IMR-90 (cell line): ENCODE measurements at regions not wholly inside any gene's neighbourhood (a gene's known extent, or its start where the extent isn't known, plus 50 kb on each side); places are given as distances from the start of the nearest gene placed in this dataset.

Experiments
- ATAC-seq: fragments of 200-7000 bp; cut with Tn5 transposase; 2 replicates; pipeline ENCODE4 v1.9.1; 2020; ENCODE audit warnings: low read depth, mild to moderate bottlenecking, moderate library complexity
- BruUV-seq: library from RNA; stranded (reverse); fragments of 400-500 nt; replicated peaks from 2 replicates; lab custom pipeline; 2021; lab: Mats Ljungman, UMichigan
- CTCF ChIA-PET: fragments of 300-600 bp; formaldehyde crosslinking; extraction: SDS; loops from one replicate; lab custom pipeline; 2021; ENCODE audit warnings: antibody characterized with exemption; lab: Yijun Ruan, JAX
- POLR2A ChIA-PET: fragments of 300-600 bp; sonication (Branson Sonifier 250); formaldehyde crosslinking; loops from one replicate; lab custom pipeline; 2022; ENCODE audit warnings: antibody characterized with exemption; ENCODE audit not compliant: unreplicated experiment; lab: Charles Lee
- DNase-seq: peaks from one replicate; pipeline ENCODE4 v3.0.0; 2013
- H2AFZ ChIP-seq: replicated peaks from 2 replicates; pipeline ENCODE3; 2013; ENCODE audit warnings: low read length, mild to moderate bottlenecking; ENCODE audit not compliant: poor library complexity
- H2AK5ac ChIP-seq: 2 replicates; pipeline ENCODE4 v1.6.1; 2013; ENCODE audit warnings: low read depth, low read length, inconsistent platforms
- H2AK9ac ChIP-seq: replicated peaks from 2 replicates; pipeline ENCODE3; 2013; ENCODE audit warnings: mild to moderate bottlenecking, low read depth, low read length, moderate library complexity; ENCODE audit not compliant: poor library complexity
- H2BK120ac ChIP-seq: 2 replicates; pipeline ENCODE4 v1.6.1; 2013; ENCODE audit warnings: low read depth, low read length, inconsistent platforms
- H2BK15ac ChIP-seq: 3 replicates; pipeline ENCODE4 v1.6.1; 2013; ENCODE audit warnings: low read depth, low read length, inconsistent platforms
- H2BK20ac ChIP-seq: 2 replicates; pipeline ENCODE4 v1.6.1; 2013; ENCODE audit warnings: low read depth, mild to moderate bottlenecking, inconsistent platforms, low read length, moderate library complexity
- H2BK5ac ChIP-seq: 2 replicates; pipeline ENCODE4 v1.6.1; 2013; ENCODE audit warnings: mild to moderate bottlenecking, low read depth, low read length, inconsistent platforms; ENCODE audit not compliant: poor library complexity, severe bottlenecking
- H3K14ac ChIP-seq: replicated peaks from 2 replicates; pipeline ENCODE4 v1.6.1; 2013; ENCODE audit warnings: low read depth, low read length, inconsistent platforms
- H3K18ac ChIP-seq: 2 replicates; pipeline ENCODE4 v1.6.1; 2013; ENCODE audit warnings: low read depth, low read length, control low read depth
- H3K23ac ChIP-seq: 2 replicates; pipeline ENCODE4 v1.6.1; 2013; ENCODE audit warnings: low read depth, low read length, inconsistent platforms
- H3K27ac ChIP-seq: 2 replicates; pipeline ENCODE4 v1.5.1; 2013; ENCODE audit warnings: mild to moderate bottlenecking, control low read depth, low read length; ENCODE audit not compliant: insufficient read depth
- H3K27me3 ChIP-seq: 2 replicates; pipeline ENCODE4 v1.6.1; 2013; ENCODE audit warnings: low read length; ENCODE audit not compliant: control insufficient read depth, insufficient read depth
- H3K36me3 ChIP-seq: 2 replicates; pipeline ENCODE4 v1.6.1; 2013; ENCODE audit warnings: low read length, mixed read lengths; ENCODE audit not compliant: control insufficient read depth, insufficient read depth
- H3K4ac ChIP-seq: 2 replicates; pipeline ENCODE4 v1.6.1; 2013; ENCODE audit warnings: low read depth, low read length, inconsistent platforms
- H3K4me1 ChIP-seq: 2 replicates; pipeline ENCODE4 v1.6.1; 2013; ENCODE audit warnings: low read length, mixed read lengths; ENCODE audit not compliant: control insufficient read depth, insufficient read depth
- H3K4me2 ChIP-seq: 2 replicates; pipeline ENCODE4 v1.6.1; 2013; ENCODE audit warnings: low read depth, mild to moderate bottlenecking, control low read depth, low read length, moderate library complexity
- H3K4me3 ChIP-seq: 2 replicates; pipeline ENCODE4 v1.5.1; 2013; ENCODE audit warnings: low read depth, mild to moderate bottlenecking, control low read depth, low read length, moderate library complexity; ENCODE audit not compliant: insufficient read depth
- H3K56ac ChIP-seq: 2 replicates; pipeline ENCODE4 v1.6.1; 2013; ENCODE audit warnings: low read length, inconsistent platforms; ENCODE audit not compliant: insufficient read depth; ENCODE audit errors: extremely low read depth
- H3K79me1 ChIP-seq, 2 experiments: 2 replicates each; pipeline ENCODE4 v1.6.1; 2013; ENCODE audit warnings: low read length in 2 of 2, inconsistent platforms in 1 of 2, low read depth in 1 of 2
- H3K9ac ChIP-seq: 2 replicates; pipeline ENCODE4 v1.6.1; 2013; ENCODE audit warnings: low read depth, low read length, control low read depth
- H3K9me1 ChIP-seq: 2 replicates; pipeline ENCODE4 v1.6.1; 2013; ENCODE audit warnings: low read length, inconsistent platforms; ENCODE audit not compliant: insufficient read depth
- H3K9me3 ChIP-seq: 2 replicates; pipeline ENCODE4 v1.6.1; 2013; ENCODE audit warnings: low read length; ENCODE audit not compliant: control insufficient read depth, insufficient read depth
- H4K20me1 ChIP-seq: 2 replicates; pipeline ENCODE4 v1.6.1; 2013; ENCODE audit warnings: low read length, inconsistent platforms; ENCODE audit not compliant: insufficient read depth
- H4K5ac ChIP-seq: 2 replicates; pipeline ENCODE4 v1.6.1; 2013; ENCODE audit warnings: mild to moderate bottlenecking, low read depth, low read length, control low read depth
- H4K8ac ChIP-seq, 2 experiments: 2 replicates each; pipeline ENCODE4 v1.6.1; 2013; ENCODE audit warnings: low read depth in 2 of 2, low read length in 2 of 2, control low read depth in 1 of 2, inconsistent platforms in 1 of 2
- H4K91ac ChIP-seq: 2 replicates; pipeline ENCODE4 v1.6.1; 2013; ENCODE audit warnings: low read depth, low read length, inconsistent platforms; ENCODE audit not compliant: insufficient read depth
- BHLHE40 ChIP-seq: fragments of 150-350 bp; IDR thresholded peaks from 2 replicates; pipeline ENCODE4 v1.6.1; 2016; ENCODE audit warnings: mild to moderate bottlenecking, low read depth, low read length
- CEBPB ChIP-seq: IDR thresholded peaks from 2 replicates; pipeline ENCODE4 v1.6.1; 2012; ENCODE audit warnings: low read depth, low read length, improper control_type of control experiment
- CHD1 ChIP-seq: IDR thresholded peaks from 2 replicates; pipeline ENCODE4 v1.6.1; 2012; ENCODE audit warnings: low read depth, low read length, improper control_type of control experiment
- CTCF ChIP-seq: conservative IDR thresholded peaks from 2 replicates; pipeline ENCODE4 v1.5.1; 2012; ENCODE audit warnings: mild to moderate bottlenecking, low read depth, low read length, improper control_type of control experiment
- FOS ChIP-seq: fragments of 150-350 bp; IDR thresholded peaks from 2 replicates; pipeline ENCODE4 v1.6.1; 2016; ENCODE audit warnings: low read depth, low read length
- MAFK ChIP-seq: IDR thresholded peaks from 2 replicates; pipeline ENCODE4 v1.6.1; 2012; ENCODE audit warnings: low read depth, low read length, improper control_type of control experiment
- MAZ ChIP-seq: IDR thresholded peaks from 2 replicates; pipeline ENCODE4 v1.6.1; 2012; ENCODE audit warnings: low read depth, mild to moderate bottlenecking, low read length, improper control_type of control experiment, moderate library complexity, borderline replicate concordance
- MXI1 ChIP-seq: IDR thresholded peaks from 2 replicates; pipeline ENCODE4 v1.6.1; 2012; ENCODE audit warnings: low read depth, mild to moderate bottlenecking, low read length, moderate library complexity, borderline replicate concordance
- NFE2L2 ChIP-seq: fragments of 150-350 bp; IDR thresholded peaks from 2 replicates; pipeline ENCODE4 v1.6.1; 2016; ENCODE audit warnings: low read depth, mild to moderate bottlenecking, low read length
- POLR2A ChIP-seq: IDR thresholded peaks from 2 replicates; pipeline ENCODE4 v1.6.1; 2012; ENCODE audit warnings: mild to moderate bottlenecking, low read depth, low read length
- RAD21 ChIP-seq: IDR thresholded peaks from 2 replicates; pipeline ENCODE4 v1.6.1; 2012; ENCODE audit warnings: low read length, improper control_type of control experiment
- RCOR1 ChIP-seq: IDR thresholded peaks from 2 replicates; pipeline ENCODE4 v1.6.1; 2012; ENCODE audit warnings: mild to moderate bottlenecking, low read length, improper control_type of control experiment; ENCODE audit not compliant: insufficient replicate concordance
- RFX5 ChIP-seq: IDR thresholded peaks from 2 replicates; pipeline ENCODE4 v1.8.0; 2012; ENCODE audit warnings: low read depth, mild to moderate bottlenecking, low read length, moderate library complexity
- SMC3 ChIP-seq: fragments of 150-350 bp; IDR thresholded peaks from 2 replicates; pipeline ENCODE4 v1.6.1; 2016; ENCODE audit warnings: low read depth, mild to moderate bottlenecking, antibody characterized with exemption, low read length, moderate library complexity
- USF2 ChIP-seq: fragments of 150-350 bp; IDR thresholded peaks from 2 replicates; pipeline ENCODE4 v1.6.1; 2017; ENCODE audit warnings: mild to moderate bottlenecking, antibody characterized with exemption, low read length, low read depth
- WGBS, 2 experiments: methylation state at CpG; one replicate each; pipeline versions ENCODE4 v1.1.5 to v1.1.7; 2013; ENCODE audit warnings: missing lambda C conversion rate in 2 of 2; ENCODE audit not compliant: insufficient read length in 1 of 2; ENCODE audit errors: extremely low coverage in 2 of 2; 5-methylcytosine and 5-hydroxymethylcytosine counted together
- dilution Hi-C: fragments of 300-500 bp; cut with HindIII; formaldehyde crosslinking; loops from one replicate; pipeline ENCODE4 v1.14.3; 2018; ENCODE audit warnings: low sequenced_read_pairs; ENCODE audit not compliant: unreplicated experiment
- in situ Hi-C: fragments of 300-500 bp; cut with MboI; formaldehyde crosslinking; loops from 3 replicates; pipeline ENCODE4 v1.14.3; 2019; ENCODE audit warnings: low sequenced_read_pairs, inconsistent platforms, mixed read lengths
- intact Hi-C: fragments of 100-400 bp; cut with micrococcal nuclease; formaldehyde crosslinking; loops from 2 replicates; pipeline ENCODE4 v1.10.0; 2022
- TF ChIP-seq, protein P1 (sequence below): fragments of 150-350 bp; IDR thresholded peaks from 2 replicates; pipeline ENCODE4 v1.6.1; 2016; ENCODE audit warnings: low read depth, mild to moderate bottlenecking, low read length, moderate library complexity, borderline replicate concordance

DNA sequence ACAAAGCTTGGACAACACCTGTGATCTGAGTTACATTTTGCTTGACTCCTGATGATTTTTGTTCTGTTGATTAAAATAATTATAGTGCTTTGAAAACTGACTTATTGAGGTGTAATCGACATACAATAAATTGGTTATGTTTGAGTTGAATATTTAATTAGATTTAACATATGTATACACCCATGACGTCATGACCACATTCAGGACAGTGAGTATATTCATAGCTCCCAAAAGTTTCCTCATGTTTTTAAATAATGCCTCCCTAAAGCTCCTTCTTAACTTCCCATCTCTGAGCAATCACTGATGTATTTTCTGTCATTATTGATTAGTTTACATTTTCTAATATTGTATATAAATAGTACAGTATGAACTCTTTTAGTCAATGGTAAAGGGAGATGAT lies 801.2 kb downstream of the PDCD6IP start:
- no peak overlapping the region for H2BK20ac ChIP-seq
- peaks cover 6% of the 10 kb centered on the region for H3K9me3 ChIP-seq
- no CpG with 5 or more reads among the region's 2 CpGs for WGBS, 2 experiments
- no peak overlapping the region for H2BK15ac ChIP-seq
- no peak overlapping the region for H2BK5ac ChIP-seq
- H3K18ac ChIP-seq: no peak overlapping the region
- no peaks in the 10 kb centered on the region for H3K27me3 ChIP-seq
- BruUV-seq: no TSS peak
- H3K4me3 ChIP-seq: no peak overlapping the region
- no peak overlapping the region for H3K56ac ChIP-seq
- no peak for TF ChIP-seq FOS
- no peak for TF ChIP-seq CTCF
- TF ChIP-seq RCOR1: no peak
- TF ChIP-seq, protein P1, sequence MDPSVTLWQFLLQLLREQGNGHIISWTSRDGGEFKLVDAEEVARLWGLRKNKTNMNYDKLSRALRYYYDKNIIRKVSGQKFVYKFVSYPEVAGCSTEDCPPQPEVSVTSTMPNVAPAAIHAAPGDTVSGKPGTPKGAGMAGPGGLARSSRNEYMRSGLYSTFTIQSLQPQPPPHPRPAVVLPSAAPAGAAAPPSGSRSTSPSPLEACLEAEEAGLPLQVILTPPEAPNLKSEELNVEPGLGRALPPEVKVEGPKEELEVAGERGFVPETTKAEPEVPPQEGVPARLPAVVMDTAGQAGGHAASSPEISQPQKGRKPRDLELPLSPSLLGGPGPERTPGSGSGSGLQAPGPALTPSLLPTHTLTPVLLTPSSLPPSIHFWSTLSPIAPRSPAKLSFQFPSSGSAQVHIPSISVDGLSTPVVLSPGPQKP: no peak
- no peak for TF ChIP-seq MAFK
- TF ChIP-seq POLR2A: no peak
- TF ChIP-seq BHLHE40: no peak
- no peak for TF ChIP-seq USF2
- TF ChIP-seq CEBPB: no peak
- TF ChIP-seq MAZ: no peak
- no peak for TF ChIP-seq CHD1
- no peak for TF ChIP-seq RAD21
- no peak for TF ChIP-seq MXI1
- TF ChIP-seq NFE2L2: no peak
- no peak for TF ChIP-seq SMC3
- no peak for TF ChIP-seq RFX5
- no peaks in the 10 kb centered on the region for H3K36me3 ChIP-seq
- H2AK5ac ChIP-seq: no peak overlapping the region
- no peak overlapping the region for H3K14ac ChIP-seq
- H3K23ac ChIP-seq: no peak overlapping the region
- ChIA-PET CTCF (no interaction called here), POLR2A (no interaction called here)
- ATAC-seq (no peak), DNase-seq (no peak)
- no peaks in the 10 kb centered on the region for H3K9me1 ChIP-seq
- H3K4ac ChIP-seq: no peak overlapping the region
- H3K9ac ChIP-seq: no peak overlapping the region
- no peak overlapping the region for H4K8ac ChIP-seq
- H4K20me1 ChIP-seq: no peaks in the 10 kb centered on the region
- H3K27ac ChIP-seq: no peak overlapping the region
- no peak overlapping the region for H2BK120ac ChIP-seq
- intact Hi-C loops: no loop called here
- no peak overlapping the region for H4K91ac ChIP-seq
- H4K5ac ChIP-seq: no peak overlapping the region
- H2AK9ac ChIP-seq: no peak overlapping the region
- dilution Hi-C loops: no loop called here
- H3K4me1 ChIP-seq: no peaks in the 10 kb centered on the region
- in situ Hi-C loops: no loop called here
- H3K79me1 ChIP-seq: no peaks in the 10 kb centered on the region
- no peak overlapping the region for H2AFZ ChIP-seq
- no peak overlapping the region for H3K4me2 ChIP-seq
